ENCODE measurements at regions not wholly inside any gene's neighbourhood (a gene's known extent, or its start where the extent isn't known, plus 50 kb on each side); places are given as distances from the start of the nearest gene placed in this dataset.

DNA sequence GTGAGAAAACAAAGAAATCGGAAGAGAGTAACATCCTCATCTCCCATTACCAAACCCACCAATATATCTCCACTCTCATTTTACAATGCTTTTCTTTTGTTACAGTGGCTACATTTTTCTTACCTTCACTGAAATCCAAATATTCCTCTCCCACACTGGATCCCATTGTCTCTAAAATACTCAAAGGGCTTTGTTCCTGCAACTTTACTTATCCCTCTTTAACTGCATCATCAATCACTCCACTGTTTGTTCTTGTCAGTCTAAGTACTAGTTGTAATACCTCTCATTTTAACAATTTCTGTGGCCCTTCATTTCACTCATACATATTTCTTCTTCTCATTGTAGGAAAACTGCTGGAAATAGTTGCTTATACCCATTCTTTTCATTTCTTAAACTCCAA, 464.2 kb upstream of the PIK3C3 start:
- H4K20me1 ChIP-seq (ENCODE audit: control insufficient read depth, insufficient read depth, low read depth, low read length), result no peaks in the 10 kb centered on the region
- no peaks in the 10 kb centered on the region for H3K4me1 ChIP-seq (ENCODE audit: control insufficient read depth, low read length)
- H3K27me3 ChIP-seq (ENCODE audit: control insufficient read depth, low read length), result no peaks in the 10 kb centered on the region
- H3K79me2 ChIP-seq (ENCODE audit: control insufficient read depth, low read length), result no peaks in the 10 kb centered on the region
- no peaks in the 10 kb centered on the region for H3F3A ChIP-seq (ENCODE audit: control insufficient read depth, insufficient read depth)
- H3K4me2 ChIP-seq (ENCODE audit: low read length), result no peak overlapping the region
- H3K4me3 ChIP-seq (ENCODE audit: low read length), result no peak overlapping the region
- no peaks in the 10 kb centered on the region for H3K9me2 ChIP-seq (replicated peaks; ENCODE audit: control insufficient read depth, low read length)
- H3K36me3 ChIP-seq (ENCODE audit: control insufficient read depth, low read length), result no peaks in the 10 kb centered on the region
- no peaks in the 10 kb centered on the region for H3K9me3 ChIP-seq (ENCODE audit: control insufficient read depth, insufficient read depth, low read length)
- TF ChIP-seq, protein P1, sequence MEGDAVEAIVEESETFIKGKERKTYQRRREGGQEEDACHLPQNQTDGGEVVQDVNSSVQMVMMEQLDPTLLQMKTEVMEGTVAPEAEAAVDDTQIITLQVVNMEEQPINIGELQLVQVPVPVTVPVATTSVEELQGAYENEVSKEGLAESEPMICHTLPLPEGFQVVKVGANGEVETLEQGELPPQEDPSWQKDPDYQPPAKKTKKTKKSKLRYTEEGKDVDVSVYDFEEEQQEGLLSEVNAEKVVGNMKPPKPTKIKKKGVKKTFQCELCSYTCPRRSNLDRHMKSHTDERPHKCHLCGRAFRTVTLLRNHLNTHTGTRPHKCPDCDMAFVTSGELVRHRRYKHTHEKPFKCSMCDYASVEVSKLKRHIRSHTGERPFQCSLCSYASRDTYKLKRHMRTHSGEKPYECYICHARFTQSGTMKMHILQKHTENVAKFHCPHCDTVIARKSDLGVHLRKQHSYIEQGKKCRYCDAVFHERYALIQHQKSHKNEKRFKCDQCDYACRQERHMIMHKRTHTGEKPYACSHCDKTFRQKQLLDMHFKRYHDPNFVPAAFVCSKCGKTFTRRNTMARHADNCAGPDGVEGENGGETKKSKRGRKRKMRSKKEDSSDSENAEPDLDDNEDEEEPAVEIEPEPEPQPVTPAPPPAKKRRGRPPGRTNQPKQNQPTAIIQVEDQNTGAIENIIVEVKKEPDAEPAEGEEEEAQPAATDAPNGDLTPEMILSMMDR (IDR thresholded peaks at IDR 0.05; ENCODE audit: low read depth, low read length, poor library complexity, severe bottlenecking), result no peak
- TF ChIP-seq EZH2phosphoT487 (IDR thresholded peaks at IDR 0.05; ENCODE audit: borderline replicate concordance, low read length), result no peak
- H3K27ac ChIP-seq (ENCODE audit: low read depth, low read length), result no peak overlapping the region

DNA sequence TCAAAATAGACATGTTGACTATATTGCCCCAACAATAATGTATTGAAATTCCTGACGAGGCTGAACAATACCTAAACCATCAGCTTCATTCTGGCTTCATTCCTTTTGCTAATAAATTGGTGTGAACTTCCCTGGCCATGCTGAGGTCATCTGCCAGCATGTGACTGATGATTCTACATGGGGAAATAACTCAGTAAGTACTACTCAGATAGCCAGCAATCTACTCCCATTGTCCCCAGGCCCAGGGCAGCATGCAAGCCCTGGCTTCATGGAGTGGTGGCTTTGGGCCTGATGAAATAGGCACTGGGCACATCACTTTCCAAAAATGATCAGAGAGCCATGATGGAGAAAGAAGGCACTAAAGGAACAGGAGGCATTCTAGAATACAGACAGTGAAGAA, 468.5 kb upstream of the PIK3C3 start:
- Histone ChIP-seq H3K4me1 (ENCODE audit: control insufficient read depth, low read length) (no peaks in the 10 kb centered on the region), H3K9me3 (ENCODE audit: control insufficient read depth, insufficient read depth, low read length) (no peaks in the 10 kb centered on the region), H3K36me3 (ENCODE audit: control insufficient read depth, low read length) (no peaks in the 10 kb centered on the region), H3K27me3 (ENCODE audit: control insufficient read depth, low read length) (no peaks in the 10 kb centered on the region), H3K79me2 (ENCODE audit: control insufficient read depth, low read length) (no peaks in the 10 kb centered on the region), H3F3A (ENCODE audit: control insufficient read depth, insufficient read depth) (no peaks in the 10 kb centered on the region), H3K27ac (ENCODE audit: low read depth, low read length) (no peak overlapping the region), H3K4me3 (ENCODE audit: low read length) (no peak overlapping the region), H3K9me2 (replicated peaks; ENCODE audit: control insufficient read depth, low read length) (no peaks in the 10 kb centered on the region), H4K20me1 (ENCODE audit: control insufficient read depth, insufficient read depth, low read depth, low read length) (no peaks in the 10 kb centered on the region), H3K4me2 (ENCODE audit: low read length) (no peak overlapping the region)
- TF ChIP-seq EZH2phosphoT487 (IDR thresholded peaks at IDR 0.05; ENCODE audit: borderline replicate concordance, low read length), result no peak
- TF ChIP-seq, protein P1 (IDR thresholded peaks at IDR 0.05; ENCODE audit: low read depth, low read length, poor library complexity, severe bottlenecking), result no peak

DNA sequence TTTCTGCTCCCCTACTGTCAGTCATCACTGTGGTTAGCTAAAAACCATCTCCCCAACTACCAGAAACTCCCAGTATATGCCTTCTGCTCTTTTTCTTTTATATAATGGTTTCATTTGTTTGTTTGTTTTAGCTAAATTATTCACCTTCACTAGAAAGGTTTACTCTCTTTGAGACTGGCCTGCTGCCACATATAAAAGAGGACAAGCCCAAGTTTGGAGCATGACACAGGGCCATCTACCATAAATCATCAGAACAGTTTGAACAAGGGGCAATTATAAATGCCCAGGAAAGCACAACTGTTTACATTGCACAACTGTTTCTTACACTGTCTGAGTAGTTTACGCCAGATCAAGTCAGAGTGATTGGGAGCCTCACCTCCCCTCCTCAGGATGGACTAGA, 471.0 kb upstream of the PIK3C3 start:
- no peaks in the 10 kb centered on the region for H4K20me1 ChIP-seq (ENCODE audit: control insufficient read depth, insufficient read depth, low read depth, low read length)
- H3K4me3 ChIP-seq (ENCODE audit: low read length), result no peak overlapping the region
- H3K27ac ChIP-seq (ENCODE audit: low read depth, low read length), result no peak overlapping the region
- no peaks in the 10 kb centered on the region for H3K79me2 ChIP-seq (ENCODE audit: control insufficient read depth, low read length)
- H3K4me1 ChIP-seq (ENCODE audit: control insufficient read depth, low read length), result no peaks in the 10 kb centered on the region
- H3K27me3 ChIP-seq (ENCODE audit: control insufficient read depth, low read length), result no peaks in the 10 kb centered on the region
- TF ChIP-seq, protein P1 (IDR thresholded peaks at IDR 0.05; ENCODE audit: low read depth, low read length, poor library complexity, severe bottlenecking), result no peak
- TF ChIP-seq EZH2phosphoT487 (IDR thresholded peaks at IDR 0.05; ENCODE audit: borderline replicate concordance, low read length), result no peak
- no peaks in the 10 kb centered on the region for H3K9me3 ChIP-seq (ENCODE audit: control insufficient read depth, insufficient read depth, low read length)
- H3K9me2 ChIP-seq (replicated peaks; ENCODE audit: control insufficient read depth, low read length), result no peaks in the 10 kb centered on the region
- no peak overlapping the region for H3K4me2 ChIP-seq (ENCODE audit: low read length)
- no peaks in the 10 kb centered on the region for H3K36me3 ChIP-seq (ENCODE audit: control insufficient read depth, low read length)
- no peaks in the 10 kb centered on the region for H3F3A ChIP-seq (ENCODE audit: control insufficient read depth, insufficient read depth)

DNA sequence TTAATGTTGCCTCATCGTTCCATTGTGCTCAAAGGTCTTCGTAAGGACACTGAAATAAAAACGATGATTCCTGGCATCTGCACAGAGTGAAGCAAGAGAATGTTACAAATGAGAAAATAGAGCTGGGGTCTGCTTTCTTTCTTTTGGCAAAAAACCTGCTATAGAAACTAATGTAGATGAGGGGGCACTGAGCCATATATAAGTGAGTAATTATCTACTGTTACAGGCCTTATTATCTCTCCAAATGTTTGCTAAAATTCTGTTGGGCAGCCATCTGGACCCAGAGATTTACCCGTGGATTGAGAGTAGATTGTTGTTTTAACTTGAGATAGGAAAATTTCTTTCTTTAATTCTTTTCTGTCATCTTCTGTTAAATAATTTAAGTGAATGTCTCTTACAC, 472.5 kb upstream of the PIK3C3 start:
- H3K9me2 ChIP-seq (replicated peaks; ENCODE audit: control insufficient read depth, low read length), result no peaks in the 10 kb centered on the region

More for the DNA sequence above, 472.5 kb upstream of the PIK3C3 start:
- no peaks in the 10 kb centered on the region for H3F3A ChIP-seq (ENCODE audit: control insufficient read depth, insufficient read depth)
- H3K4me3 ChIP-seq (ENCODE audit: low read length), result no peak overlapping the region
- no peak overlapping the region for H3K4me2 ChIP-seq (ENCODE audit: low read length)
- no peak for TF ChIP-seq EZH2phosphoT487 (IDR thresholded peaks at IDR 0.05; ENCODE audit: borderline replicate concordance, low read length)
- TF ChIP-seq, protein P1 (IDR thresholded peaks at IDR 0.05; ENCODE audit: low read depth, low read length, poor library complexity, severe bottlenecking), result no peak
- H3K79me2 ChIP-seq (ENCODE audit: control insufficient read depth, low read length), result no peaks in the 10 kb centered on the region
- no peaks in the 10 kb centered on the region for H3K27me3 ChIP-seq (ENCODE audit: control insufficient read depth, low read length)
- no peaks in the 10 kb centered on the region for H3K36me3 ChIP-seq (ENCODE audit: control insufficient read depth, low read length)
- H3K27ac ChIP-seq (ENCODE audit: low read depth, low read length), result no peak overlapping the region
- H3K4me1 ChIP-seq (ENCODE audit: control insufficient read depth, low read length), result no peaks in the 10 kb centered on the region
- no peaks in the 10 kb centered on the region for H3K9me3 ChIP-seq (ENCODE audit: control insufficient read depth, insufficient read depth, low read length)
- H4K20me1 ChIP-seq (ENCODE audit: control insufficient read depth, insufficient read depth, low read depth, low read length), result no peaks in the 10 kb centered on the region

All from DOHH2 (cell line).